Tibial nerve (tissue), 4 donors: ENCODE measurements at regions not wholly inside any gene's neighbourhood (a gene's known extent, or its start where the extent isn't known, plus 50 kb on each side); places are given as distances from the start of the nearest gene placed in this dataset.

Experiments used
- DNase-seq, 2 donors: peaks; one replicate each; pipeline ENCODE4 v3.0.0-alpha.2; 2019; ENCODE audit warnings: low spot score in 2 of 2
- H3K27ac ChIP-seq, 4 donors: fragments of 200-600 bp; sonication (generic) in 3 of 4; one replicate each; pipeline ENCODE4 v1.5.1; 2017 to 2019; ENCODE audit warnings: mild to moderate bottlenecking in 1 of 4
- H3K27me3 ChIP-seq, 2 donors: fragments of 200-600 bp; sonication (generic) in 1 of 2; one replicate each; pipeline versions ENCODE4 v1.5.1 to v1.6.0; 2017 to 2019
- H3K36me3 ChIP-seq, 3 donors: fragments of 200-600 bp; sonication (generic); one replicate each; pipeline ENCODE4 v1.5.1; 2018 to 2019
- H3K4me1 ChIP-seq, 4 donors: fragments of 200-600 bp; sonication (generic) in 3 of 4; one replicate each; pipeline ENCODE4 v1.5.1; 2017 to 2019
- H3K4me3 ChIP-seq, 4 donors: fragments of 200-600 bp; sonication (generic) in 3 of 4; one replicate each; pipeline ENCODE4 v1.5.1; 2017 to 2019; ENCODE audit warnings: mild to moderate bottlenecking in 1 of 4, moderate library complexity in 1 of 4
- H3K9me3 ChIP-seq, 4 donors: fragments of 200-600 bp; sonication (generic) in 3 of 4; one replicate each; pipeline ENCODE4 v1.5.1; 2017 to 2019
- EP300 ChIP-seq, 2 donors: sonication (generic); formaldehyde crosslinking; IDR thresholded peaks; one replicate each; pipeline ENCODE4 v1.6.1; 2017; ENCODE audit warnings: antibody characterized with exemption in 2 of 2, mild to moderate bottlenecking in 1 of 2
- POLR2A ChIP-seq, 2 donors: fragments of 450-650 bp; IDR thresholded peaks; one replicate each; pipeline ENCODE4 v1.6.1; 2017; ENCODE audit warnings: antibody characterized with exemption in 2 of 2, mild to moderate bottlenecking in 2 of 2, moderate library complexity in 2 of 2
- WGBS, 2 donors: methylation state at CpG; one replicate each; pipeline ENCODE4 v1.1.5; 2018; 5-methylcytosine and 5-hydroxymethylcytosine counted together
- TF ChIP-seq, protein P1 (sequence below), 5 experiments: fragments of 200-600 bp in 3 of 5; fragments of 450-650 bp in 2 of 5; sonication (generic) in 3 of 5; IDR thresholded peaks; one replicate each; pipeline ENCODE4 v1.5.1; 2016 to 2019; ENCODE audit warnings: antibody characterized with exemption in 5 of 5, mild to moderate bottlenecking in 3 of 5, moderate library complexity in 2 of 5

DNA sequence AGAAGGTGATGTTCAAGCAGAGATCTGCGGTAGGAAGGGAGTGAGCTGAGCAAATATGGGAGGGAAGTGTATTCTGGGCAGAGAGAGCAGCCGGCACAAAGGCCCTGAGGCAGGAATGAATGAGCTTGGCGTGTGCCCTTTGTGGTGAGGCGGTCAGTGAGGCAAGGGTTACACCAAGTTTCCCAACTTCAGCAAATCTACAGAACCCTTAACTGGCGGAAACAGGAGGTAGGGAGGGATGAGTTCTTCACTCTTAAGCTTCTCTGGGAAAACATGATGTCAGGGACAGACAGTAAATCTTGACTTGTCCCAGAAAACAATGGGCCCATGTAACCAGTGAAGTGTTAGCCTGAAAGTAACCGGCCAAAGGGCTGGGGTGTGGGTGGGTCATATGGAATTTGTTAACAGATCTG is 97.1 kb upstream of the PTPN1 start:
- no peak for TF ChIP-seq POLR2A (IDR thresholded peaks at IDR 0.05)
- TF ChIP-seq EP300 (IDR thresholded peaks at IDR 0.05) = no peak
- TF ChIP-seq, protein P1, sequence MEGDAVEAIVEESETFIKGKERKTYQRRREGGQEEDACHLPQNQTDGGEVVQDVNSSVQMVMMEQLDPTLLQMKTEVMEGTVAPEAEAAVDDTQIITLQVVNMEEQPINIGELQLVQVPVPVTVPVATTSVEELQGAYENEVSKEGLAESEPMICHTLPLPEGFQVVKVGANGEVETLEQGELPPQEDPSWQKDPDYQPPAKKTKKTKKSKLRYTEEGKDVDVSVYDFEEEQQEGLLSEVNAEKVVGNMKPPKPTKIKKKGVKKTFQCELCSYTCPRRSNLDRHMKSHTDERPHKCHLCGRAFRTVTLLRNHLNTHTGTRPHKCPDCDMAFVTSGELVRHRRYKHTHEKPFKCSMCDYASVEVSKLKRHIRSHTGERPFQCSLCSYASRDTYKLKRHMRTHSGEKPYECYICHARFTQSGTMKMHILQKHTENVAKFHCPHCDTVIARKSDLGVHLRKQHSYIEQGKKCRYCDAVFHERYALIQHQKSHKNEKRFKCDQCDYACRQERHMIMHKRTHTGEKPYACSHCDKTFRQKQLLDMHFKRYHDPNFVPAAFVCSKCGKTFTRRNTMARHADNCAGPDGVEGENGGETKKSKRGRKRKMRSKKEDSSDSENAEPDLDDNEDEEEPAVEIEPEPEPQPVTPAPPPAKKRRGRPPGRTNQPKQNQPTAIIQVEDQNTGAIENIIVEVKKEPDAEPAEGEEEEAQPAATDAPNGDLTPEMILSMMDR (IDR thresholded peaks at IDR 0.05) = no peak
- Histone ChIP-seq H3K36me3 (no peaks in the 10 kb centered on the region), H3K4me1 (peaks cover 0 to 48% (median 32%) of the 10 kb centered on the region in 4 donors), H3K9me3 (peaks cover 0 to 17% (median 0%) of the 10 kb centered on the region in 4 donors), H3K27ac (peak overlapping the region in 2 of 4 donors; percentile 95 to 96), H3K27me3 (no peaks in the 10 kb centered on the region), H3K4me3 (no peak overlapping the region)
- no peak for DNase-seq
- WGBS, 2 donors = 61 to 68% methylated on average over 6 of the region's 6 CpGs

DNA sequence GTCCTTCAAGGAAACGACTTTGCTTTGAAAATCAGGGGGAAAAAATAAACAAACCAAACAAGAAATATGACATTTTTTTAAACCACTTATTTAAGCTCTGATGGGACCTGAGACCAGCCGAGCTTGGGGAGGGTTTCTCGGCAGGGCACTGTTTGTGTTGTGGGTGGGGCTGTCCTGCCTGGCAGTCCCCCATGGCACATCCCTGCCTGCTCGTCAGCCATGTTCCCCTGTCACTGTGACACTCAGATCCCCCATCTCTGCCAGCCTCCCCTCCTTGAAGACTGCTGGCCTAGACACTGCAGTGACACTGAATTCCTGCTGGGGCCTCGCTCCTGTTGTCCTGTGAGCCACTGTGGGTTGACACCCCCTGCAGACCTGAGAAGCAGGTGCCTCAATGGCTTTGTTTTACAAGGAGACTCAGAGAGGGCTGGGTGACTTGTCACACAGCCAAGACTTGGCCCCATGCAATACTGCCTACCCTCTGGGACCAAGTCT is 95.1 kb upstream of the PTPN1 start:
- DNase-seq = no peak
- TF ChIP-seq EP300 (IDR thresholded peaks at IDR 0.05) (no peak), POLR2A (IDR thresholded peaks at IDR 0.05) (no peak)
- TF ChIP-seq, protein P1 (IDR thresholded peaks at IDR 0.05) = no peak
- H3K36me3 ChIP-seq = no peaks in the 10 kb centered on the region
- no peaks in the 10 kb centered on the region for H3K27me3 ChIP-seq
- H3K4me1 ChIP-seq = peaks cover 0 to 36% (median 28%) of the 10 kb centered on the region in 4 donors
- 38 to 47% methylated on average over 4 to 5 of the region's 5 CpGs for WGBS, 2 donors
- peak overlapping the region; percentile 95 to 100 (median 97) for H3K27ac ChIP-seq
- no peak overlapping the region for H3K4me3 ChIP-seq
- H3K9me3 ChIP-seq = peaks cover 0 to 16% (median 0%) of the 10 kb centered on the region in 4 donors

DNA sequence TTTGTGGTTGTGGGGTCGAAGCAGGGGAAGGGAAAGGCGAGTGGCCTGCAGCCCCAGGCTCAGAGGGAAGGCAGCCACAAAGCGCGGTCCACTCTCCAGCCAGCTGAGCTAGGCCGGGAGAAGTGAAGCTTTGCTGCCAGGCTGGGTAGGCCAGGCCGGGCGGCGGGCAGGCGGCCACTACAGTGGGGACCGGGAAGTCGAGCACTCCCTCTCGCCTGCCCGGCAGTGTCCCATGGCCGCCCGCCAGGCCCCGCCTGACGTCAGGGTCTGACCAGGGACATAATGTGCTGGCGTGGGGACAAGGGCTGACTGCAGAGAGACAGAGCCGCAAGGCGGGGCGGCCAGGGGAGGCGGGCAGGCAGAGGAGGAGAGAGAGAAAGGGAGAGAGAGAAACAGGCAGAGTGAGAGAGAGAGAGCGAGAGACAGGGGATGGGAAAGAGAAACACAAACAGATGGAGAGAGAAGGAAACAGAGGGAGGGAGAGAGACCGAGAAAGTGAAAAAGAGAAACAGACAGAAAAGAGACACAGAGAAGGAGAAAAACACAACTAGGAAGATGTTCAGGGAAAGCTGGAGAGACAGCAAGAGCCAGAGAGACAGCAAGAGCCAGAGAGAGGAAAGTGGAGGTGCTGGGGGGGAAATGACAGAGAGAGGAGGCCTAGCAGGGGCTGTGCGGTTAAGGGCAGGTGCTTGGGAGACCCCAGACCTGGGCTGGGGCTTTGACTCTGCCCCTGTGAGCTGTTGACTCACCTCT is 94.5 kb upstream of the PTPN1 start:
- WGBS, 2 donors = 17 to 21% methylated on average over 25 of the region's 25 CpGs
- TF ChIP-seq POLR2A (IDR thresholded peaks at IDR 0.05) (peak; percentile 78 to 80), EP300 (IDR thresholded peaks at IDR 0.05) (peak; percentile 100)
- TF ChIP-seq, protein P1 (IDR thresholded peaks at IDR 0.05) = peak in 2 of 5 experiments; percentile 34 to 44
- Histone ChIP-seq H3K9me3 (peaks cover 0 to 10% (median 0%) of the 10 kb centered on the region in 4 donors), H3K4me3 (no peak overlapping the region), H3K36me3 (no peaks in the 10 kb centered on the region), H3K27ac (peak overlapping the region; percentile 95 to 100 (median 97)), H3K27me3 (no peaks in the 10 kb centered on the region), H3K4me1 (peaks cover 0 to 34% (median 27%) of the 10 kb centered on the region in 4 donors)
- peak; percentile 99 to 100 for DNase-seq

DNA sequence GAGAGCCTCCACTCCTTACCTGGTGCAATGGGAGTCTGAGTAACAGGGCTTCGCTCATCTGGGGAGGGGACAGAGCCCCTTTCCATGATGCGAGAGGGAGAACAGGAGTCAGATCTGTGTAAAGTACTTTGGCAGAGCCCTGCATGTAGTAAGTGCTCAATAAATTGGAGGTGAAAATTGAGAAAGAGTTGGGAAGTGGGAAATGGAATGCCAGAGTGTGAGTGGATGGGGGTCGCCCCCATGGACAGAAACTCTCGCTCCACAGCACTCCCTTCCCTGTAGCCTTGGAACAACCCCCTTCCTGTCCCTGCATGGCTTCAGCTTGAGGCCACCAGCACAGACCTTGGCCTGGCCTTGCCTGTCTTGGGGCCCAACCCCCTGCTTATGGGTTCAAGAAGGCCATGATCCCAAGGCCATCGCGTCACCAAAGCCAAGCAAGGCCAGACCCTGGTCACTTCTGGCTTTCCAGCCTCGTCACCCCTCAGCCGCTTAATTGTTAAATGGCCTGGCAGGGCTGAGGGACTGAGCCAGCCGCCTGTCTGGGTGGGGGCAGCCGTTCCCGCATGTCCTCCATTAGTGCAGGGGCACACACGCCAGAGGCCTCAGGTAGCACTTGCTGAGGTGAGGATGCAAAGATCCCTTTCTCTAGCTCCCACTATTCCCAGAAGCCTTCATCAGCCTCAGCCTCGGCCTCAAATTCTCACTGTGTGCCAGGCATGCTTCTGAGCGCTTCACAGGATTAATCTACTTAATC is 93.7 kb upstream of the PTPN1 start:
- TF ChIP-seq EP300 (IDR thresholded peaks at IDR 0.05) = peak in 1 of 2 donors; percentile 69
- TF ChIP-seq, protein P1 (IDR thresholded peaks at IDR 0.05) = no peak
- WGBS, 2 donors = 72 to 79% methylated on average over 11 to 14 of the region's 14 CpGs
- H3K27ac ChIP-seq = peak overlapping the region; percentile 95 to 100 (median 97)
- peaks cover 0 to 10% (median 0%) of the 10 kb centered on the region in 4 donors for H3K9me3 ChIP-seq
- no peaks in the 10 kb centered on the region for H3K27me3 ChIP-seq
- no peak for DNase-seq
- no peak overlapping the region for H3K4me3 ChIP-seq
- H3K4me1 ChIP-seq = peaks cover 0 to 34% (median 27%) of the 10 kb centered on the region in 4 donors
- H3K36me3 ChIP-seq = no peaks in the 10 kb centered on the region

DNA sequence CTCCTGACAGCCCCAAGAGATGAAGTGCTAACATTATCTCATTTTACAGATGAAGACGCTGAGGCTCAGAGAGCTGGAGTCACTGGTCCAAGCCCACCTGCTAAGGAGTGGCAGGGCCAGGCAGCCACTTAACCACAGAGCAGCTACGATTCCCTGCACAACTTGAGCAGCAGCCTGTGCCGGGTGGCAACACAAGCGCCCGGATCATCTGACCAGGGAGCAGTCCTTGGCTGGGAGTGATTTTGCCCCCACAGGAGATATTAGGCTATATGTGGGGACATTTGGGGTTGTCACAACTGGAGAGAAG is 93.2 kb upstream of the PTPN1 start:
- Histone ChIP-seq H3K4me3 (no peak overlapping the region), H3K36me3 (no peaks in the 10 kb centered on the region), H3K4me1 (peaks cover 0 to 34% (median 27%) of the 10 kb centered on the region in 4 donors), H3K27me3 (no peaks in the 10 kb centered on the region), H3K9me3 (peaks cover 0 to 15% (median 0%) of the 10 kb centered on the region in 4 donors), H3K27ac (peak overlapping the region; percentile 95 to 100 (median 97))
- 89 to 92% methylated on average over 4 to 5 of the region's 5 CpGs for WGBS, 2 donors
- DNase-seq = no peak
- TF ChIP-seq POLR2A (IDR thresholded peaks at IDR 0.05) = no peak
- TF ChIP-seq, protein P1 (IDR thresholded peaks at IDR 0.05) = no peak
- TF ChIP-seq EP300 (IDR thresholded peaks at IDR 0.05) = no peak
